ENCODE measurements at regions not wholly inside any gene's neighbourhood (a gene's known extent, or its start where the extent isn't known, plus 50 kb on each side); places are given as distances from the start of the nearest gene placed in this dataset.
A peak's percentile ranks its signal among the peaks of the same experiment; 100 is the strongest.

DNA sequence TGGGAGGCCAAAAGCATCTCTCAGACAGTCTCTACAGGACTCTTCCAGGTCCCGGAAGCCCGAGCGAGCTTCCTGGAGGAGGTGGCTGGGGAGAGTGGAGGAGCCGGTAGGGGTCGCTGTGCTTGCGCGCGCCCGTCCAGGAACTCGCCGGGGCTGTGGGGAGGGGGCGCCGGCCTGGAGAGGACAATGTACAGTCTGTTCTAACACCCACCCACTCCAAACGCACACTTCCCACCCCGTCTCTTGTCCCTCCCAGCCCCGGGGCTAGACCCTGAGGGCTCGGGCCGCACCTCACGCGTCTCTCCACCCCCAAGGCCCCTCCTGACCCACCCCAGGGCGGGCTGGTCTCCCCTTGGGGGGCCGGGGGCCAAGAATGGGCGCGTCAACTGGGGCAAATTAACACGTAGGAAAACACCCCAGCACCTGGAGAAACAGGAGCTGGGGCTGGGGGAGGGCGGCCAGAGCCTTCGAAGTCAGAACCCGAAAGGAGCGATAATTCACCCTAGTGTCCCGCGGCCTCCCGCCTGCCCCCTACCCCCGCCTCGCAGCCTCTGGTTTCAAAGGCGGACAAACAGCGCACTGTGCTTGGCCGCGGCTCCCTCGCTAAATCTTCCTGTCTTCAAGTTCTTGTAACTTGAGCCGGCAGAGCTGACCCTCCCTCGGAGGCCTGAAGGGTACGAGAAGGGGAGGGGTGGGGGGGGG is 103.2 kb upstream of the FOXP4 start:
- Mint-ChIP-seq H3K4me3 (ENCODE audit: unreplicated experiment) (no peak overlapping the region), H3K27ac (ENCODE audit: unreplicated experiment) (peak overlapping the region; percentile 62), H3K36me3 (ENCODE audit: low read depth, unreplicated experiment) (no peaks in the 10 kb centered on the region), H3K27me3 (ENCODE audit: unreplicated experiment) (peaks cover 21% of the 10 kb centered on the region), H3K4me1 (ENCODE audit: unreplicated experiment) (peaks cover 13% of the 10 kb centered on the region), H3K9me3 (ENCODE audit: unreplicated experiment) (no peaks in the 10 kb centered on the region)
- TF ChIP-seq, protein P1, sequence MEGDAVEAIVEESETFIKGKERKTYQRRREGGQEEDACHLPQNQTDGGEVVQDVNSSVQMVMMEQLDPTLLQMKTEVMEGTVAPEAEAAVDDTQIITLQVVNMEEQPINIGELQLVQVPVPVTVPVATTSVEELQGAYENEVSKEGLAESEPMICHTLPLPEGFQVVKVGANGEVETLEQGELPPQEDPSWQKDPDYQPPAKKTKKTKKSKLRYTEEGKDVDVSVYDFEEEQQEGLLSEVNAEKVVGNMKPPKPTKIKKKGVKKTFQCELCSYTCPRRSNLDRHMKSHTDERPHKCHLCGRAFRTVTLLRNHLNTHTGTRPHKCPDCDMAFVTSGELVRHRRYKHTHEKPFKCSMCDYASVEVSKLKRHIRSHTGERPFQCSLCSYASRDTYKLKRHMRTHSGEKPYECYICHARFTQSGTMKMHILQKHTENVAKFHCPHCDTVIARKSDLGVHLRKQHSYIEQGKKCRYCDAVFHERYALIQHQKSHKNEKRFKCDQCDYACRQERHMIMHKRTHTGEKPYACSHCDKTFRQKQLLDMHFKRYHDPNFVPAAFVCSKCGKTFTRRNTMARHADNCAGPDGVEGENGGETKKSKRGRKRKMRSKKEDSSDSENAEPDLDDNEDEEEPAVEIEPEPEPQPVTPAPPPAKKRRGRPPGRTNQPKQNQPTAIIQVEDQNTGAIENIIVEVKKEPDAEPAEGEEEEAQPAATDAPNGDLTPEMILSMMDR (IDR thresholded peaks at IDR 0.05; ENCODE audit: unreplicated experiment): peak; percentile 83
- peak; percentile 78 for DNase-seq (ENCODE audit: low spot score)

DNA sequence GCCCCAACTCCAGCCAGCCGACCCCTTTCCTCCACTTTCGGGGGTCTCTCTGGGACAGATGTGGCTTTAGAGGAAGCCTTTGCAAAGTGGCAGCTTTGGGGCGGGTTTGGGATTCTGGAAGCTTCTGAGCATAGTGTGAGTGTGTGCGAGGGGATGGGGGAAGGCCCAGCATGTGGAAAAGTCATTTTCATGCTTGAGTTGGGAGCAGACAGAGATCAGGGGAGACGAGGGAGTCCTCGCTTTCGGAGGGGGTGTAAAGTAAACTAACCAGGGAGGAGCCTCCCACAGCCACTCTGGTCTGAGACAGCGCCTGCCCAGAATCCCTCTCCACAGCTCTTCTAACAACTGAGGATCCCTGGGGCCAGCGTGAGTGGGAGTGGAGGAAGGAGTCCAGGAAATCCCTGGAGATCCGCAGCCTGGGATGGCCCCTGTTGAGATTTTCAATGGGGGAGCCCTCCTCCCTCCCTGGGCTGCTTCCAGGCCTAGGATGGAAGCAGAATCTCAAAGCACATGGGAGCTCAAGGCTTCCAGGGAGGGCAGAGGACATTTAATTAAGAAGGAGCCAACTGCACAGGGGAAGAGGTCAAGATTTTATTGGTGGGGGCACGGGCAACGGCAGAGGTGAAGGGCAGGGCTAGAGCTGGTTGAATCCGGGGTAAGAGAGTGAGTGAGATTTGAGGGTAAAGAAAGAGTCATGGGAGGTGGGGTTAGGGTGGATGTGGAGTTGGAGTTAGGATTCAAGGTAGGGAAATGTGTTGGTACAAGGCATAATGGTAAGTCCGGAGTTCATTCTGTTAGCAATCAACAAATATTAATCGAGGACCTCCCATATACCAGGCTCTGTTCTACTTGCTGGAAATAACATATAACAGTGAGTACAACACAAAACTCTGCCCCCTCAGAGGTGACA is 102.3 kb upstream of the FOXP4 start:
- TF ChIP-seq, protein P1 (IDR thresholded peaks at IDR 0.05; ENCODE audit: unreplicated experiment): no peak
- no peak for DNase-seq (ENCODE audit: low spot score)
- peaks cover 21% of the 10 kb centered on the region for H3K27me3 Mint-ChIP-seq (ENCODE audit: unreplicated experiment)
- H3K4me3 Mint-ChIP-seq (ENCODE audit: unreplicated experiment): peak overlapping the region; percentile 53
- peaks cover 4% of the 10 kb centered on the region for H3K36me3 Mint-ChIP-seq (ENCODE audit: low read depth, unreplicated experiment)
- peaks cover 13% of the 10 kb centered on the region for H3K4me1 Mint-ChIP-seq (ENCODE audit: unreplicated experiment)
- H3K9me3 Mint-ChIP-seq (ENCODE audit: unreplicated experiment): no peaks in the 10 kb centered on the region
- peak overlapping the region; percentile 58 for H3K27ac Mint-ChIP-seq (ENCODE audit: unreplicated experiment)

DNA sequence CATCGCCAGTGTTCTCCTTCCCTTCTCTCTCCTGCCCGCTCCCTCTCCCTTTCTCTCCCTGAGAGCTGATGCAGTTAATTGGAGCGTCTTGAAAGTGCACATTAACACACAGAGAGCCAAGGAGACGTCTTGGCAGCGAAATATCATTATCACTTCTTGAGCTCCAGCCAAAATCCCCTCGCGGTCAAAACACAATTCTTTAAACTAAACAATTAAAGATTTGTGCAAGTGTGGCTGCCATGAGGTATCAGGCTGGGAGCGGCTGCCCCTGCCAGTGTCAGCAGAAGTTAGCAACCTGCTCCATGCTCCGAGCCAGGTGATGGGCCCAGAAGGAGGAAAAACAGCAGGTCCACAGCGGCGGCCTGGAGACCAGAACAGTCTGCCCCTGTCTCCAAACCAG is 100.9 kb upstream of the FOXP4 start:
- TF ChIP-seq, protein P1 (IDR thresholded peaks at IDR 0.05; ENCODE audit: unreplicated experiment): no peak
- no peak for DNase-seq (ENCODE audit: low spot score)
- Mint-ChIP-seq H3K9me3 (ENCODE audit: unreplicated experiment) (no peaks in the 10 kb centered on the region), H3K27ac (ENCODE audit: unreplicated experiment) (no peak overlapping the region), H3K4me3 (ENCODE audit: unreplicated experiment) (no peak overlapping the region), H3K36me3 (ENCODE audit: low read depth, unreplicated experiment) (peaks cover 4% of the 10 kb centered on the region), H3K4me1 (ENCODE audit: unreplicated experiment) (peaks cover 11% of the 10 kb centered on the region), H3K27me3 (ENCODE audit: unreplicated experiment) (peaks cover 17% of the 10 kb centered on the region)

GRCh38 chr6:41446132-41446531 is 100.0 kb upstream of the FOXP4 start:
- Mint-ChIP-seq H3K27me3 (ENCODE audit: unreplicated experiment) (peaks cover 13% of the 10 kb centered on the region), H3K36me3 (ENCODE audit: low read depth, unreplicated experiment) (peaks cover 4% of the 10 kb centered on the region)

More at GRCh38 chr6:41446132-41446531, 100.0 kb upstream of the FOXP4 start:
- Mint-ChIP-seq H3K4me1 (ENCODE audit: unreplicated experiment) (peaks cover 15% of the 10 kb centered on the region), H3K9me3 (ENCODE audit: unreplicated experiment) (no peaks in the 10 kb centered on the region), H3K27ac (ENCODE audit: unreplicated experiment) (no peak overlapping the region), H3K4me3 (ENCODE audit: unreplicated experiment) (no peak overlapping the region)
- TF ChIP-seq, protein P1 (IDR thresholded peaks at IDR 0.05; ENCODE audit: unreplicated experiment): no peak
- DNase-seq (ENCODE audit: low spot score): no peak

All from endothelial cell (in vitro differentiated cells).